ENCODE measurements at regions not wholly inside any gene's neighbourhood (a gene's known extent, or its start where the extent isn't known, plus 50 kb on each side); places are given as distances from the start of the nearest gene placed in this dataset.
A peak's percentile ranks its signal among the peaks of the same experiment; 100 is the strongest.

- DNase-seq (ENCODE audit: low read depth in 2 of 2) = no peak
Measured at GRCh38 chr12:93133361-93133760, 204.3 kb upstream of the EEA1 start.

- no peak for DNase-seq (ENCODE audit: low read depth in 2 of 2)
Measured at GRCh38 chr12:93134175-93134890, 205.2 kb upstream of the EEA1 start.

GRCh38 chr12:93134893-93135285 lies 205.8 kb upstream of the EEA1 start:
- DNase-seq (ENCODE audit: low read depth in 2 of 2) = no peak

GRCh38 chr12:93135286-93136239 lies 206.5 kb upstream of the EEA1 start:
- peak; percentile 52 to 93 for DNase-seq (ENCODE audit: low read depth in 2 of 2)

GRCh38 chr12:93136253-93137055 lies 207.4 kb upstream of the EEA1 start:
- DNase-seq (ENCODE audit: low read depth in 2 of 2) = no peak

GRCh38 chr12:93137656-93138612 lies 208.8 kb upstream of the EEA1 start:
- DNase-seq (ENCODE audit: low read depth in 2 of 2) = peak in 1 of 2 donors; percentile 51

GRCh38 chr12:93139028-93139665 lies 210.1 kb upstream of the EEA1 start:
- DNase-seq (ENCODE audit: low read depth in 2 of 2) = no peak

- no peak for DNase-seq (ENCODE audit: low read depth in 2 of 2)
Measured at GRCh38 chr12:93140325-93140724, 211.2 kb upstream of the EEA1 start.

- DNase-seq (ENCODE audit: low read depth in 2 of 2) = no peak
Measured at GRCh38 chr12:93140801-93141200, 211.7 kb upstream of the EEA1 start.

GRCh38 chr12:93142881-93143280 lies 213.8 kb upstream of the EEA1 start:
- no peak for DNase-seq (ENCODE audit: low read depth in 2 of 2)

- no peak for DNase-seq (ENCODE audit: low read depth in 2 of 2)
Measured at GRCh38 chr12:93144109-93144508, 215.0 kb upstream of the EEA1 start.

GRCh38 chr12:93145086-93145485 lies 216.0 kb upstream of the EEA1 start:
- DNase-seq (ENCODE audit: low read depth in 2 of 2) = no peak

- DNase-seq (ENCODE audit: low read depth in 2 of 2) = peak in 1 of 2 donors; percentile 58
Measured at GRCh38 chr12:93146263-93146939, 217.3 kb upstream of the EEA1 start.

- no peak for DNase-seq (ENCODE audit: low read depth in 2 of 2)
Measured at GRCh38 chr12:93146970-93147369, 217.9 kb upstream of the EEA1 start.

- DNase-seq (ENCODE audit: low read depth in 2 of 2) = no peak
Measured at GRCh38 chr12:93148412-93148811, 219.3 kb upstream of the EEA1 start.

- DNase-seq (ENCODE audit: low read depth in 2 of 2) = no peak
Measured at GRCh38 chr12:93149229-93149628, 220.1 kb upstream of the EEA1 start.

GRCh38 chr12:93151079-93151762 lies 222.1 kb upstream of the EEA1 start:
- no peak for DNase-seq (ENCODE audit: low read depth in 2 of 2)

- DNase-seq (ENCODE audit: low read depth in 2 of 2) = no peak
Measured at GRCh38 chr12:93152617-93153016, 223.5 kb upstream of the EEA1 start.

GRCh38 chr12:93153321-93153720 lies 224.2 kb upstream of the EEA1 start:
- no peak for DNase-seq (ENCODE audit: low read depth in 2 of 2)
